RKO (cell line): ENCODE measurements at regions not wholly inside any gene's neighbourhood (a gene's known extent, or its start where the extent isn't known, plus 50 kb on each side); places are given as distances from the start of the nearest gene placed in this dataset.
"Not testable (repeated sequence)": the region's sequence is repeated elsewhere in the genome, so short reads cannot be mapped to it uniquely, and the experiment has no call there.

Experiments used
- DNase-seq: peaks from one replicate; pipeline ENCODE4 v3.0.0-alpha.2; 2016; ENCODE audit warnings: low spot score

- DNase-seq, result not testable (repeated sequence)
Observed at GRCh38 chr9:105022545-105022944, 94.6 kb upstream of the ABCA1 start.

DNA sequence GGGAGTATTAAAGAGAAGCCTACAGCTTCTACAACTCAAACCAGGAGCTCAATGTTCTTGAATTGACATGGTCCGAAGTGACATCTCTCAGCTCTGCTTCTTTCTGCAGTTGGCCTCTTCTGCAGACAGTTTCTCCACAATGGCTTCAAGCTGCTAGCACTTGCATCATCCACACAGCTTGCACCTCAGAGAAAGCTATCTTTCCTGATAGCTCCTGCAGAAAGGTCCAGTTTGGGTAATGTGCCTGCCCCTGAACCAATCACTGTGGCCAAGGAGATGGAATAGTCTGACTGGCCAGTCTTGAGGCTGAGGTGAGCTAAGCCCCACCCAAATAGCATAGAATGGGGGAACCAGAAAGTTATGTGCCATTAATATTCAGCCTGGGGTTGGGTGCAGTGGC, 95.8 kb upstream of the ABCA1 start:
- DNase-seq, result no peak

GRCh38 chr9:105024529-105024928, 96.6 kb upstream of the ABCA1 start:
- no peak for DNase-seq

DNA sequence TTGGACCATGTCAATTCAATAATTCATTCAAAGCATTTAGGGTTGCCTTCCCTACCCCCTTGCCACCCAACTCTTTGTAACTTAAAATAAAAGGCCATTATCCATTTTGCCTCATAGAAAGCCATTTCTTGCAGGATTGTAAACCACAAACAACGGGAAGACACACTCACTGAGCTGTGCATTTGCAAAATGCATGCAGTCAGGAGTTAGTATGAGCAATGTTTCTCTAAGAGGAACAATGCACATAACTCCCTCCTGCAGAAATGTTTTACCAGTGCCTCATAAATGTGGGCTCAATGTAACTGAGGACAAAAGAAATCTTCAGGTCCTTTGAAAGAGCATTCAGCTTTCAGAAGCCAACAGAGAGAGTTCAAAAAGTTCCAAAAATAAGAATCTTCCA, 98.5 kb upstream of the ABCA1 start:
- DNase-seq, result no peak

- DNase-seq, result no peak
Observed at GRCh38 chr9:105027084-105027483, 99.1 kb upstream of the ABCA1 start.

GRCh38 chr9:105030285-105030684, 102.3 kb upstream of the ABCA1 start:
- no peak for DNase-seq

GRCh38 chr9:105037139-105037538, 109.2 kb upstream of the ABCA1 start:
- DNase-seq, result no peak

DNA sequence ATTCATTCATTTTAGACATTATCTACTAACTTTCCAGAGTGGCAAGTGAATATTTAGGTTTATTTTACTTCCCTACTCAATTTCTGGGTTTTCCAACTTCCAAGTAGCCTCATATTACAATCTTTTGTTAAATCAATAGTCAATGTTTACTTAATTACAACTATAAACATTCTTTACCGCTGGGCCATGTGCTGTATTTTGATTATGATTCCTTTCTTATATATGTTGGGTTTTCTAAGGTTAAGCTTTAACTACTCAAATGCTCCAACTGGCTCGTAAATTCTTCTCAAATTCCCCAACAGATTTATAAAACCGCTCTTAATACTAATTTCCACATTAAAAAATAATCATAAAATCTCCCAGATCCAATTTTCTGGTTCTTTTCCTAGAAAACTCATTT, 110.1 kb upstream of the ABCA1 start:
- DNase-seq, result no peak

GRCh38 chr9:105039175-105039799, 111.3 kb upstream of the ABCA1 start:
- no peak for DNase-seq

DNA sequence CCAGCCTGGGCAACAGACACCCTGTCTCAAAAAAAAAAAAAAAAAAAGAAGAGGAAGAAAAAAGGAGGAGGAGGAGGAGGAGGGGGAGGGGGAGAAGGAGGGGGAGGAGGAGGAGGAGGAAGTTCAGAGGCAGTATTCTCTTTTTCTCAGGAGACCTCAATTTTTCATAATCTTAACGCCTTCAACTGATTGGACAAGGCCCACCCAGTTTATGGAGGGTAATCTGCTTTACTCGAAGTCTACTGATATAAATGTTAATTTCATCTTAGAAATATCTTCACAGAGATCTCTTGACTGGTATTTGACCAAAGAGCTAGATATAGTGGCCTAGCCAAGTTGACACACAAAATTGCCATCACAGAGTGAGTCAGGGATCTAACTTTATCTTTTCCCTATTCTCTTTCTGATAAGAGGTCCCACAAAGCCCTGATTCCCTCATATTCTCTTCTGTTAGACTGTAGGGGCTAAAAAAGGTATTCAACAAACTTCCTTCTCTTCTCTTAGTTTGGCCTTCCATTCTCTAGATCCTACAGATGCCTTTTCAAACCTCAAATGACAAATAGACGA, 115.5 kb upstream of the ABCA1 start:
- DNase-seq, result no peak

- DNase-seq, result no peak
Observed at GRCh38 chr9:105044518-105044917, 116.6 kb upstream of the ABCA1 start.

- no peak for DNase-seq
Observed at GRCh38 chr9:105046907-105047741, 119.2 kb upstream of the ABCA1 start.

DNA sequence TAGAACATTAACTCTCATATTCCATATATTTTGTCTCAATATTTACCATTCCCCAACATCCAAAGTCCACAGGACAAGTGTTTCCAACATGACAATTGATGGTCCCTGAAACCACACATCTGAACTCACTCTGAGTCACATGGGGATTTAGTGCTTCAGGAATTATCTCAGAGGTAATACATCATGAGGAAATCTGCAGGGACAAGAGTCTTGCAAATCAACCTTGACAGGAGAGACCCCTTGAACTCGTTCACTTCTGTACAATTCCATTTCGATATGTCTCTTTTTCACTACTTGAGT, 119.7 kb upstream of the ABCA1 start:
- DNase-seq, result no peak

DNA sequence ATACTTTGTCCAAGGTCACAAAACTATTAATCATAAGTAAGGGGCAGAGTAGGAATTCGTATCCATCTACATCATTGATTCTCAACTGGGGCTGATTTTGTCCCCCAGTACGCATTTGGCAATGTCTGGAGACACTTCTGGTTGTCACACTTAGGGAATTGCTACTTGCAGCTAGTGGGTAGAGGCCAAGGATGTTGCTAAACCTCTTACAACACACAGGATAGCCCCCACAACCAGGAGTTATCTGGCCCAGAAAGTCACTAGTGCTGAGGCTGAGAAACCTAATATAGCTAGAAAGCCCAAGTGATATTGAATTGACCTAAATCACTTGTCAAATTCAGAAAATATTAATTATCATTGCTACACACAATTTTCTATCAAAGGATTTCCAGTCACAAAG, 120.4 kb upstream of the ABCA1 start:
- no peak for DNase-seq

DNA sequence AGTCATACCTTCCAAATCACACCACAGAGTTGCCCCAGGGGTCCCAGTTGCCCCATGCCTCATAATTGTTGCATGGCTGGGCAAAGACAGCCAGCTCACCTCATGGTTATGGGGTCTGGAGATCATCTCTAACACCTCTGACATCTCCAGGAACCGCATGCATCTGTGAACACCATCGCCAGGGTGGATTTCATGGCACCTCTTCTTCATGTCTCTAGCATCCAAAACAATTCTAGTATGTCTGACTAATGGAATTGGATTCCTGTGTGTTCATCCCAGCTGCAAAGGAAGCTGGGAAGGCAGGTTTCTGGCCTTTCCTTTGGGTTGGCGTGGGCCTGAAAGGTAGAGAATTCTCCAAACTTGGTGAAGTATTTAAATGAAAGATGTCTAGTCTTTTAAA, 122.3 kb upstream of the ABCA1 start:
- no peak for DNase-seq

DNA sequence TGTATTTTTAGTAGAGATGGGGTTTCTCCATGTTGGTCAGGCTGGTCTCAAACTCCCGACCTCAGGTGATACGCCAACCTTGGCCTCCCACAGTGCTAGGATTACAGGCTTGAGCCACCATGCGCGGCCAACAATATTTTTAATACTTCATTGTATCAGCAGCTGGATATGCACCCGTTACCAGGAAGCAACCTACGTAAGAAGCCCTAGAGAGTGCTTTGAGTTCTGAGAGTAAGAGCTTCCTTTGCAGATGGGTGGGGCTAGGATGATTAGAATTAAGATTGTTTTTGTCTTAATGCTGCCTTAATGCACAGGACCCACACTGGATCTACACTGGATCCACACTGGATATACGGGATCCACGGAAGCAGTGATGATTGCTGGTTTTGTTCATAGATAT, 123.9 kb upstream of the ABCA1 start:
- no peak for DNase-seq

DNA sequence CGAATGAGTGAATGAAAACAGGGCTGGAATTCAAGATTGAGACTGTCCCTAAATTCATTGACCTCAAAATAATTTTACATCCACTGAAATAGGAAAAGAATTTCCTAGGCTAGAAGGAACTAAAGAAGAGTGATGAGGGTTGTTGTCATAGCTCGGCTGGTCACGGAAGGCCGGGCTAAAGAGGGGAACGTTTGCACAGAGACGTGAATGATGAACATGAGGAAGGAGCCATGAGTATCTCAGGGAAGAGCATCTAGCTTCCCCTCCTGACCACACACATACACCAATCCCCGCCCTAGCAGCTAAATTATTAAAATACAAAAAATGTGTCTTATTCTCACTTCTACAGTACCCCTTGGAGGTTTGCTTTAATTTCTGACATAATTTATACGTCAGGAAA, 124.4 kb upstream of the ABCA1 start:
- no peak for DNase-seq

GRCh38 chr9:105053209-105053652, 125.3 kb upstream of the ABCA1 start:
- peak; percentile 82 for DNase-seq

- peak; percentile 60 for DNase-seq
Observed at GRCh38 chr9:105054491-105054890, 126.5 kb upstream of the ABCA1 start.

- no peak for DNase-seq
Observed at GRCh38 chr9:105055917-105056316, 128.0 kb upstream of the ABCA1 start.

DNA sequence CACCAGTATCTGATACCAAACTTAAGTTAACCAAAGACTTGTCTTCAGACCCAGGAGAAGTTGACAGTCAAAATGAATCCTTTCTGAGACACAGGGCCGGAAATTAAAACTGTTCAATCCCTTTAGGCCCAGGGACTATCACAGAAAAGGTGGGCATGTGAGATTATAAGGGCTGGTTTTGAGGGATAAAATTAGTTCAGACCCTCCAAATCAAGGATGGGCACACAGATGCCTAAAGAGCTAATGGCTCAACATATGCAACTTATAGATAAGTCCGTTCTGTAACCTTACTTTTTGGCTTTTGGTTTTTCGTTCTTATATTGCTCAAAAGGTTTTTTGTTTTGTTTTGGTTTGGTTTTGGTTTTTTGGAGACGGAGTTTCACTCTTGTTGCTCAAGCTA, 129.6 kb upstream of the ABCA1 start:
- no peak for DNase-seq

- no peak for DNase-seq
Observed at GRCh38 chr9:105059252-105059651, 131.3 kb upstream of the ABCA1 start.

GRCh38 chr9:105062222-105062855, 134.4 kb upstream of the ABCA1 start:
- no peak for DNase-seq
